Fibroblast of mammary gland (primary cell): ENCODE measurements at regions not wholly inside any gene's neighbourhood (a gene's known extent, or its start where the extent isn't known, plus 50 kb on each side); places are given as distances from the start of the nearest gene placed in this dataset.

Experiments used
- DNase-seq: peaks from one replicate; pipeline ENCODE4 v3.0.0-alpha.2; 2010; ENCODE audit warnings: low read depth
- H3K4me3 ChIP-seq: 2 replicates; pipeline ENCODE4 v1.5.1; 2011; ENCODE audit warnings: low read depth, mild to moderate bottlenecking, low read length, moderate library complexity; ENCODE audit not compliant: control insufficient read depth
- TF ChIP-seq, protein P1 (sequence below): conservative IDR thresholded peaks from 2 replicates; pipeline ENCODE4 v1.5.1; 2011; ENCODE audit warnings: low read depth, low read length, inconsistent platforms; ENCODE audit not compliant: control insufficient read depth, insufficient read depth

DNA sequence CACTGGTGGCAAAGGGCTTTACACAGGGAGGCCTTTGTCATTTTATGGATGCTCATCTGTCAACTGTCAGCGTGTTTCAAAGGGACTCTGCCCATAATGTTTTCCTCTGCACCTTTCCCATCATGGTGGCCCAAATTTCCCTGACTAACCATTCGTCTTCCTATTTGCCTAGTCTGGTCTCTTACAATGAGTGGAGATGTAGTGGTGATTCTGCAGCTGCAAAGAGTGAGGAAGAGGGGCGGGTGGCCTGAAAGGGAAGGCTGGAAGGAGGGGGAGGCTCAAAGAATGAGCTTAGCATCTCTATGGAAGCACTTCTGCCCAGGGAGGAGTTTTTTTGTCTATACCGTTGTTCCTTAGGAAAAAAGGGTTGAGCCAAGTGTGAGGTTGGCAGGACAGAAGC is 447.5 kb downstream of the NKX6-1 start:
- H3K4me3 ChIP-seq, result no peak overlapping the region
- DNase-seq, result no peak
- TF ChIP-seq, protein P1, sequence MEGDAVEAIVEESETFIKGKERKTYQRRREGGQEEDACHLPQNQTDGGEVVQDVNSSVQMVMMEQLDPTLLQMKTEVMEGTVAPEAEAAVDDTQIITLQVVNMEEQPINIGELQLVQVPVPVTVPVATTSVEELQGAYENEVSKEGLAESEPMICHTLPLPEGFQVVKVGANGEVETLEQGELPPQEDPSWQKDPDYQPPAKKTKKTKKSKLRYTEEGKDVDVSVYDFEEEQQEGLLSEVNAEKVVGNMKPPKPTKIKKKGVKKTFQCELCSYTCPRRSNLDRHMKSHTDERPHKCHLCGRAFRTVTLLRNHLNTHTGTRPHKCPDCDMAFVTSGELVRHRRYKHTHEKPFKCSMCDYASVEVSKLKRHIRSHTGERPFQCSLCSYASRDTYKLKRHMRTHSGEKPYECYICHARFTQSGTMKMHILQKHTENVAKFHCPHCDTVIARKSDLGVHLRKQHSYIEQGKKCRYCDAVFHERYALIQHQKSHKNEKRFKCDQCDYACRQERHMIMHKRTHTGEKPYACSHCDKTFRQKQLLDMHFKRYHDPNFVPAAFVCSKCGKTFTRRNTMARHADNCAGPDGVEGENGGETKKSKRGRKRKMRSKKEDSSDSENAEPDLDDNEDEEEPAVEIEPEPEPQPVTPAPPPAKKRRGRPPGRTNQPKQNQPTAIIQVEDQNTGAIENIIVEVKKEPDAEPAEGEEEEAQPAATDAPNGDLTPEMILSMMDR, result no peak

DNA sequence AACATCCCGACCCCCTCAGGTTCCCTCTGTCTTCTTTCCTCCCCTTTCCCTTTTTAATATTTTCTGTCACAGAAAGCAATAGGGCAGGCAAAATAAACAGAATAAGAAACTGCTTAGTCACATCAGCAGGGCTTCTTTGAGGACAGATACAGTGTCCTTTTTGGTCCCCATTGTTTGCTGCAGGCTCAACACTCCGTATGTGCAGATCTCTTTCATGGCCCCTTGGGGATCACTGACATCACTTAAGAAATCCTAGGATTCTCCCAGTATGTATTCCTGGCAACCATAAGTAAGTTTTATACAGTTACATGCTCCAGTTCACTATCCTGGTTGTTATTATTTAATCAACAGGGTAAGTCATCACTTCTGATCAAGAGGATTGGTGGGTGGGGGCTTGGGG is 448.0 kb downstream of the NKX6-1 start:
- no peak overlapping the region for H3K4me3 ChIP-seq
- TF ChIP-seq, protein P1, result no peak

DNA sequence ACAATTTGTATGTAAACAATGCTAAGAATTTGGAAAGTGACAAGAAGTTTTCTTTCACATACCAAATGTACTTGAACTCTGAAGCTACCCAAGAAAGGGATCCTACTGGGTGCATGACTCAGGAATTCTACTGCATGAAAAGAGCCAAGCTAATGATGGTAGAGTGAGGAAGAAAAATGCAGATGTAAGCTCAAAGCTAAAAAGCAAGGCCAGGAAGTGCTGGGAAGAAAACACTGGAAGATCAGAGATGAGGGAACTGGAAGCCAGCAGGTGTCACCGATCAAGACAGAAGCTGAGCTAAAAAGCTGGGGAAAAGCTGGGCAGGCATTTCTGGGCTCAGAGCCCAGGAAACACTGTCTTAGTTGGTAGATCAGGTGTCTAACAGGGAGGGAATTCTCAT is 449.1 kb downstream of the NKX6-1 start:
- DNase-seq, result no peak
- TF ChIP-seq, protein P1, result no peak
- H3K4me3 ChIP-seq, result no peak overlapping the region

More for the DNA sequence above, 448.0 kb downstream of the NKX6-1 start:
- DNase-seq, result no peak

DNA sequence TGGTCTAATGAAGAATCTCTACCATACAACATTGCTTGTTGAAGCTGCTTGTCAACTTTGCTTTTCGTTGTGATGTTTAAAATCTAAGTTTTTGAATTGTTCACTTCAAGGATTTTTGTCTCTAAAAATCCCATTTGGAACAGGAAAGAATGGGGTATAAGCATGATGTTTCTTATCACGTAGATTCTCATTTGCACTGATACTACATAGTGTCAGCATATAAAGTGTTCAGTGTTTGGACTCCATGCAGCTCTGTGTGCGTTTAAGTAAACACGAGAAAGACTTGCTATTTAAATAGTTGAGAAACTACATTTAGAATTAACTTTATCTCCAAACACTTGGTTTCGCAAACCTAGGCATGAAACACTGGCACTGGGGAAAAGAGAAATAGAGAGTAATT is 452.5 kb downstream of the NKX6-1 start:
- TF ChIP-seq, protein P1, result no peak
- DNase-seq, result no peak
- no peak overlapping the region for H3K4me3 ChIP-seq

DNA sequence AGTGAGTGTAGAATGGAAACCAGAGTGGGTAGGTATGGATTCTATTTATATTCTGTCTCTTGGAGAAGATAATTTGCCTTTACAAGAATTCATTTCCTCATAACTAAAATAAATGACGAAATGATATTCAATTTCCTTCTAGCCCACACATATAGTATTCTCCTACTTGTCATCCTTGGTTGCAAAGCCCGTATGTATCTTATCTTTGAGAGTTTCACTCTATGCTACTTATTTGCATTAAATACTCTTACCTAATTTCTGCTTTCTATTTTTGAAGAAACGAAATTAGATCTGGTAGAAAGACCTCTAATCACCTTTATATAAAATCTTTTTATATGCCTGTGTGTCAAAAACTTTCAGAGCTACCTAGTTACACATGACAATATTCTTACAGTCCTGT is 457.7 kb downstream of the NKX6-1 start:
- TF ChIP-seq, protein P1, result no peak
- no peak for DNase-seq
- H3K4me3 ChIP-seq, result no peak overlapping the region

DNA sequence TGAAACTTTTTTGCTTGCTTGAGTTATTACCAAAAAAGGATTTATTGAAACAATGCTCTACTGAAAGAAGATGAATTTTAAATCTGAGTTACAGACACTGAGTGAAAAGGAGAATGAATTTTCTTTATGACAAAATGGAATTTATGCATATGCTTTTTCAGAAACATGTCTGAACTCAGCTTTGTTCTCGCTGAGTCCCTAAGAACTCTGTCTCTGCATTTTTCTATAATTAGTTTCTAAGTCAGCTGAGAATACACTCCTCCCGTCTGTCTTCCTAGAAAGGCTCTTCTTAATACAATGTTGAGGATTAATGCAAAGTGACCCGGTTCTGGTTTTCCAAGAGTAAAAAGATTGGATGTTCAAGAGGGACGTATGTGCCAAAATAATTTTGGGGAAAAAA is 463.5 kb downstream of the NKX6-1 start:
- H3K4me3 ChIP-seq, result no peak overlapping the region
- DNase-seq, result no peak
- TF ChIP-seq, protein P1, result no peak

DNA sequence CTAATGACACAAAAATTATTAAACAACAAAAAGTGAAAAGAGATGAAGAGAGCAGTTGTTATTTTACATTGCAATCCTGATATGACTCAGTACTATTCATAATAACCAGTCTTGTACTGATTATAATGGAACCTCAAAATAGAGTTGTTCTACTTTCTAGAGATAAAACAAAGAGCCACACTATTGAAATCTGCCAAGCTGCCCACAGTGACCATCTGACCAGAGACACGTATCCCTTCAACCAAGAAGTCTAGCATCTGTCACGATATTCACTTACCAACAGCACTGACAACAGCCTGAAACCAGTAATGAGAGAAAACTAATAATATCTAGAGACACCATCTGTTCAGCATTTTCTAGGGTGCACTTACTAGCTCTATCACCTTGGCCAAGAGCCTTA is 466.7 kb downstream of the NKX6-1 start:
- DNase-seq, result no peak
- TF ChIP-seq, protein P1, result no peak
- H3K4me3 ChIP-seq, result no peak overlapping the region
